Panc1 (cell line): ENCODE measurements at regions not wholly inside any gene's neighbourhood (a gene's known extent, or its start where the extent isn't known, plus 50 kb on each side); places are given as distances from the start of the nearest gene placed in this dataset.

Source experiments
- POLR2AphosphoS5 ChIP-seq: IDR thresholded peaks from 2 replicates; pipeline ENCODE4 v1.6.1; 2012; ENCODE audit warnings: mild to moderate bottlenecking, low read depth, low read length, moderate library complexity
- SIN3A ChIP-seq: IDR thresholded peaks from 2 replicates; pipeline ENCODE4 v1.6.1; 2012; ENCODE audit warnings: low read depth, mild to moderate bottlenecking, low read length, moderate library complexity, borderline replicate concordance; ENCODE audit not compliant: insufficient read depth
- TF ChIP-seq, protein P1 (sequence below): fragments of 450-650 bp; IDR thresholded peaks from 2 replicates; pipeline ENCODE4 v1.5.1; 2017; ENCODE audit warnings: mild to moderate bottlenecking
- TF ChIP-seq, protein P2 (sequence below), 2 experiments: IDR thresholded peaks; 2 replicates each; pipeline ENCODE4 v1.6.1; 2011 to 2012; ENCODE audit warnings: low read depth in 2 of 2, control low read depth in 1 of 2, low read length in 1 of 2, mild to moderate bottlenecking in 1 of 2, moderate library complexity in 1 of 2; ENCODE audit not compliant: insufficient read depth in 1 of 2

DNA sequence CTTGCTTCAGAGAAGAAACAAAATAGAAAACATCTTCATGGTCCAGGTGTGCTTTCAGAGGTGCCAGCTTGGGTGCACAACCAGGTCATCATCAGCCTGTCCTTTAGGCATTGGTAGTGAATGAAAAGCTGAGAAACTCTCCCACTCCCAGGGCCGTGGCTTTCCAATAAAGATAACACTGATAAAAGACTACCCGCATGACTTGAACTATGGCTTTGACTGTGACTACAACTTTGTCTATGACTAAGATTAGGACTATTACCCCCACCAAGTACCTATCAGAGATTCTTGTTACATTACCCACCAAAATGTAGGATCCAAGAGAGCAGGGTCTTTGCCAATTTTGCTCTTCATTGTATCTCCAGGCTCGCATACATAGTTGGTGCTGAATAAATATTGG lies 115.2 kb downstream of the EDEM1 start:
- no peak for TF ChIP-seq POLR2AphosphoS5
- TF ChIP-seq, protein P1, sequence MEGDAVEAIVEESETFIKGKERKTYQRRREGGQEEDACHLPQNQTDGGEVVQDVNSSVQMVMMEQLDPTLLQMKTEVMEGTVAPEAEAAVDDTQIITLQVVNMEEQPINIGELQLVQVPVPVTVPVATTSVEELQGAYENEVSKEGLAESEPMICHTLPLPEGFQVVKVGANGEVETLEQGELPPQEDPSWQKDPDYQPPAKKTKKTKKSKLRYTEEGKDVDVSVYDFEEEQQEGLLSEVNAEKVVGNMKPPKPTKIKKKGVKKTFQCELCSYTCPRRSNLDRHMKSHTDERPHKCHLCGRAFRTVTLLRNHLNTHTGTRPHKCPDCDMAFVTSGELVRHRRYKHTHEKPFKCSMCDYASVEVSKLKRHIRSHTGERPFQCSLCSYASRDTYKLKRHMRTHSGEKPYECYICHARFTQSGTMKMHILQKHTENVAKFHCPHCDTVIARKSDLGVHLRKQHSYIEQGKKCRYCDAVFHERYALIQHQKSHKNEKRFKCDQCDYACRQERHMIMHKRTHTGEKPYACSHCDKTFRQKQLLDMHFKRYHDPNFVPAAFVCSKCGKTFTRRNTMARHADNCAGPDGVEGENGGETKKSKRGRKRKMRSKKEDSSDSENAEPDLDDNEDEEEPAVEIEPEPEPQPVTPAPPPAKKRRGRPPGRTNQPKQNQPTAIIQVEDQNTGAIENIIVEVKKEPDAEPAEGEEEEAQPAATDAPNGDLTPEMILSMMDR, result no peak
- no peak for TF ChIP-seq SIN3A
- TF ChIP-seq, protein P2, sequence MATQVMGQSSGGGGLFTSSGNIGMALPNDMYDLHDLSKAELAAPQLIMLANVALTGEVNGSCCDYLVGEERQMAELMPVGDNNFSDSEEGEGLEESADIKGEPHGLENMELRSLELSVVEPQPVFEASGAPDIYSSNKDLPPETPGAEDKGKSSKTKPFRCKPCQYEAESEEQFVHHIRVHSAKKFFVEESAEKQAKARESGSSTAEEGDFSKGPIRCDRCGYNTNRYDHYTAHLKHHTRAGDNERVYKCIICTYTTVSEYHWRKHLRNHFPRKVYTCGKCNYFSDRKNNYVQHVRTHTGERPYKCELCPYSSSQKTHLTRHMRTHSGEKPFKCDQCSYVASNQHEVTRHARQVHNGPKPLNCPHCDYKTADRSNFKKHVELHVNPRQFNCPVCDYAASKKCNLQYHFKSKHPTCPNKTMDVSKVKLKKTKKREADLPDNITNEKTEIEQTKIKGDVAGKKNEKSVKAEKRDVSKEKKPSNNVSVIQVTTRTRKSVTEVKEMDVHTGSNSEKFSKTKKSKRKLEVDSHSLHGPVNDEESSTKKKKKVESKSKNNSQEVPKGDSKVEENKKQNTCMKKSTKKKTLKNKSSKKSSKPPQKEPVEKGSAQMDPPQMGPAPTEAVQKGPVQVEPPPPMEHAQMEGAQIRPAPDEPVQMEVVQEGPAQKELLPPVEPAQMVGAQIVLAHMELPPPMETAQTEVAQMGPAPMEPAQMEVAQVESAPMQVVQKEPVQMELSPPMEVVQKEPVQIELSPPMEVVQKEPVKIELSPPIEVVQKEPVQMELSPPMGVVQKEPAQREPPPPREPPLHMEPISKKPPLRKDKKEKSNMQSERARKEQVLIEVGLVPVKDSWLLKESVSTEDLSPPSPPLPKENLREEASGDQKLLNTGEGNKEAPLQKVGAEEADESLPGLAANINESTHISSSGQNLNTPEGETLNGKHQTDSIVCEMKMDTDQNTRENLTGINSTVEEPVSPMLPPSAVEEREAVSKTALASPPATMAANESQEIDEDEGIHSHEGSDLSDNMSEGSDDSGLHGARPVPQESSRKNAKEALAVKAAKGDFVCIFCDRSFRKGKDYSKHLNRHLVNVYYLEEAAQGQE (IDR thresholded peaks at IDR 0.05; ENCODE audit: insufficient read depth in 1 of 2, low read depth in 2 of 2, low read length in 1 of 2), result no peak
